GM21619 (cell line): ENCODE measurements at regions not wholly inside any gene's neighbourhood (a gene's known extent, or its start where the extent isn't known, plus 50 kb on each side); places are given as distances from the start of the nearest gene placed in this dataset.
"Not testable (repeated sequence)": the region's sequence is repeated elsewhere in the genome, so short reads cannot be mapped to it uniquely, and the experiment has no call there.

Experiments used
- ATAC-seq: cut with Tn5 transposase; IDR thresholded peaks from one replicate; pipeline ENCODE4 v1.9.1; 2021; ENCODE audit not compliant: unreplicated experiment

DNA sequence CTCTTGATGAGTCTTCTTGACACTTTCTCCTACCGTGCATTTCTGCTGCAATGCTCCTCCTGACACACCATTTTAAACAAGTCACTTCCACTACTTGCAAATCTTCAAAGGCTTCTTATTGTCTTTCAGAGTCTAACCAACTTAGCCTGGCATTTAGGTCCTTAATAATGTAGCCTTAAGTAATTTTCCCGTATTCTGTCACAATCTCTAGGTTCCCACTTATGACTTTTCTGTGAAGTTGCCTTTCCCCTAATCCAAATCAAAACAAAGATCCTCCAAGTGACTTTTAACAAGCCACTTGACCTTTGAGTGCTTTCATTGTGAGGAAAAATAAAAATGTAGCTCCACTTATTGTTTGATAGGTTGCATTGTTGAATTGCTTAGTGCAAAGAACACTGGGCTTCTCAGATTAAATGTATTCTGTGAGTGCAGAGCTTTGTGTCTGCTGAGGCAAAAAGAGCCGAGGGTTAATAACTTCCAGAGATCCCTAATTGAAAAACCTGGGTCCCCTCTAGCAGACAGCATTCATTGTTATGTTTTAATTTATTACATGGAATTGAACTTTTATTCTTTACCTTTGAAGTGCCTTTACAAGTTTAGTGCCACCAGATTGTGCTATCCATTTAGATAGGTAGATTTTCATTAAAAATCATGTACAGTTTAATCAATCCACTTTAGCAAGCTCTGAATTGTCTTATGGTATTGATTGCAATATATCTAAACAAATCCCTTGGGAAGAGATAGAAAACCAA lies 341.7 kb upstream of the TYRP1 start:
- ATAC-seq: no peak

GRCh38 chr9:12352045-12352315 lies 341.2 kb upstream of the TYRP1 start:
- ATAC-seq: no peak

DNA sequence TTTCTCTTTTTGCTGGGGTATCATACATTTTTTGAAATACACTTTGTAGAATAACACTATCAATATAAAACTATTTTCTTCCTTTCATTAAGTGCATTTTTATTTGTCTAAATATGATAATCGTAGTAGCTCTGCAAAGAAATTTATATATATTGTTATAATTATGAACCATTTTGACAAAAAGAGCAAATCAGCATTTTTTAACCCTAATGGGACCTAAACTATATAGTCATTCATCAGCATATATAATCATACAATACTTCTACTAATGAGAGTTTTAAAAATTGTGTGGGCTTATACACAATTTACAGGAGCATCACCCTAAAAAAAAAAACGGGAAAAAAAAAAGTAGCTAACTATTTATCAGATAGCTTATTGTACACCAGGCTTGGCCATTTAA lies 329.7 kb upstream of the TYRP1 start:
- ATAC-seq: no peak

- no peak for ATAC-seq
These were observed 324.6 kb upstream of the TYRP1 start for GRCh38 chr9:12368569-12368968.

- ATAC-seq: no peak
These were observed 301.2 kb upstream of the TYRP1 start for GRCh38 chr9:12391839-12392509.

GRCh38 chr9:12394105-12394504 lies 299.1 kb upstream of the TYRP1 start:
- no peak for ATAC-seq

DNA sequence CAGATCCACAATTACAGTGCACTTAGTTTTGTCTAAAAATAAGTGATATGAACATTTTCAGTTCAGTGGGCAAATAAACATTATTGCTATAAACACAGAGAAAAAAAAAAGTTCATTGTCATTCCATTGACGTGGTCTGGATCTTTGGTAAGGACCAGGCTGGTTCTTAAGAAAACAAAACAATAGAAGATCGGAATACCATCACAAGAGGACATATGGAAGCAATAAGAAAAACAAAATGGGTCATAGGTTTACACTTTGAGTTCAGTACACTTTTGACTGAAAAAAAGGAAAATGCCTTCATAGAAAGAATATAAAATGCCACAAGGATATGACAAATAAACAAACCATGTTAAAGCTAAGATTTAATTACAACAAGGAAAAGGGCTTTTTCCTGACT lies 289.5 kb upstream of the TYRP1 start:
- no peak for ATAC-seq

DNA sequence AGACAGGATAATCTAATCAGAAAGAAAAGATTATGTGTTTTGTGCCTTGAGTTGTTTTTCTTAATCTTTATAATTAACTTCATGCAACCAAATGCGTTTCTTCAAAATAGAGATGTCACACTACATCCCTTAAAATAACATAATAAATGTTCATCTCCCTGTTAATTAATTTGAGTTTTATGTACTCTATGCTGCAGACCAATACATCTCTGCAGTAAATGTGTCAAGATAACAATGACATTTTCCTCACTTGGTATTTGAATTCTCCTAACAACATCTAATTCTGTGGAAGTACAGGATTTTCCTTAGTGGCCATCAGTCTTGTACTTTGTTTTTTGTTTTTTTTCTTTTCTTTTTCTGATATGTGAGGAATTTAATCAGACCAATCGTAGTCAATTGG lies 279.2 kb upstream of the TYRP1 start:
- ATAC-seq: no peak

GRCh38 chr9:12414514-12414913 lies 278.7 kb upstream of the TYRP1 start:
- no peak for ATAC-seq

DNA sequence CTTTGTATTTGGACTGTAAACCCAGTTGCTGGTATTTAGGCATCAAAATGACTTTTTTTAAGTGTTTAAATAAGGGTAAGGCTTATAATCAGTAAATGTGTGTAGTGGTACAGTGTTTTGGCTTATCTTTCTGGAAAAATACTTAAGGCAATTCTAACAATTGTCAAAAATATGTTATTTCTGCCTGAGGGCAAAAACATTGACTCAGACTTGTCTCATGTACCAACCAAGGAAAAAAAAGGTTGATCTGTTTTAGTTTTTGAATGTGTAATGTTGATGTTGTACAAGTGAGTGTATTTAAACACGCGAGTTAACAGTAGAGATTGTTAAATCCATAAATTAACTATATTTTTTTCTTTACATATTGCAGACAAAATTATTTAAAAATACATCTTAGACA lies 277.8 kb upstream of the TYRP1 start:
- no peak for ATAC-seq

GRCh38 chr9:12416716-12417115 lies 276.5 kb upstream of the TYRP1 start:
- ATAC-seq: no peak

DNA sequence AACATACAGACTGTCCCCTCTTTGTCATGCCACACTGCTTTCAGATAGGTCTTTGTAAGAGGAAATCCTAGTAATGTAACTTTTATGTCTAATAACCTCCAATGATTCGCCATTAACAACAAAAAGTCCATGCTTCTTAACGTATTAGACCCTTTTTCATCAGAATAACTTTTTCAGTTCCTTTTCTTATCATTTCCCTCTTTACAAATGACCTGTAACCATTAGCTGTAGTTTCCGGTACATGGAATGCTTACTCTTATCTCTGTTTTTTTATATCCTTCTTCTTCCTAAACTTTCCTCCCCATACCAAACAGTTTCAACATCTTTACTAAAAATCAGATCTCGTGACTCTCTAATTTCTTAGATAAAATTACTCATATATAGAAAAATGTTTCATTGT lies 268.9 kb upstream of the TYRP1 start:
- ATAC-seq: no peak

DNA sequence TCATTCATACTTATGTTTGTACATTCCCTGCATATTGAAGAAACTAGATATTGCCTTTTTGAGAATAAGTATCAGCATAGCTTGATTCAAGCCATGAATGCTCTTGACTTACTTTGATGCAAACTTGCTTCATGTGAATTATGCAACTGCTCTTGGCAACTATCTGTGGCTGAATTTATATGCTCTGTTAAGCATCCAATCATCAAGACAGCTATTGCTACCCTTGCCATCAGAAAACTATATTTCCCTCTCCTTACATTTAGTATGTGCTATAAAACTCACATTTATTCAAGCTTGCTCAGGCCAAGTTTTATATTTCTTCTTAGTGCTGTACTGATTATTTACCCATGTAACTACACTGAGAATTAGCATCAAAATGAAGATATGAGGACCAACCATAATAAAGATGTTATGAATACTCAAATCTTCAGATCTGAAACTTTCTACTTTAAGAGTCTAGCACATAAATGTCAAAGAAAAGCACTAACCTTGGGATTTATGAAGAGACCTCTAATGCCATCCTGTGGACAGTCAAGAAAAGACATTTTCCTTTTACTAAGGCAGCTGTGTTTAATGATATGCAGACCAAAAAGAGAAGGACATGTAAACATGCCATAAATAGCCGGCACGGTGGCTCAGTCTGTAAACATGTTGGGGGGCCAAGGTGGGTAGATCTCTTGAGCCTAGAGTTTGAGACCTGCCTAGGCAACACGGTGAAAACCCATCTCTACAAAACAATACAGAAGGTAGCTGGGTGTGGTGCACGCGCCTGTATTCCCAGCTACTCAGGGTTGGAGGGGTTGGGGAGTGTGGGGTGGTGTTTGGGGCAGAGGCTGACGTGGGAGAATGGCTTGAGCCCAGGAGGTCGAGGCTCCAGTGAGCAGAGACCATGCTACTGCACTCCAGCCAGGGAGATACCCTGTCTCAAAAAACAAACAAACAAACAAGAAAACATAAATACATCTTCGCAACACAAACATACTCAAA lies 267.0 kb upstream of the TYRP1 start:
- ATAC-seq: no peak

DNA sequence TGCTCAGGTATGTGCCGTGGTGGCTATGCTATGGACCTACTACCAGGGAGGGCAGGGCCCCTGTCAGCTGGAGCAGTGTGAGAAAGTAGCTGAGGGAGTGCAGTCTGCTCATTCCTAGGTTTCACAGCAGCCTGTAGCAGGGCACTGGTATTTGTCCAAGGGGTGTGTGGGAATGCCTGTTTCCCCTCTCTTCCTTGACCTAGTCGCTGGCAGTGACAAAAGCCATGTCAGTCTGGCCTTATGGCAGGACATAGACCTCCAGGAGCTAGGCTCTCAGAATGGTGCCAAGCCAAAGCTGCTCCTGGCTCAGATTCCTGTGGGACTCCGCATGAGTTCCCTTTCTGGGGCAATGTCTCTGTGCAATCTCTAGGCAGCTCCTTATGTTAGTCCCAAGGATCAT lies 253.9 kb upstream of the TYRP1 start:
- ATAC-seq: no peak

DNA sequence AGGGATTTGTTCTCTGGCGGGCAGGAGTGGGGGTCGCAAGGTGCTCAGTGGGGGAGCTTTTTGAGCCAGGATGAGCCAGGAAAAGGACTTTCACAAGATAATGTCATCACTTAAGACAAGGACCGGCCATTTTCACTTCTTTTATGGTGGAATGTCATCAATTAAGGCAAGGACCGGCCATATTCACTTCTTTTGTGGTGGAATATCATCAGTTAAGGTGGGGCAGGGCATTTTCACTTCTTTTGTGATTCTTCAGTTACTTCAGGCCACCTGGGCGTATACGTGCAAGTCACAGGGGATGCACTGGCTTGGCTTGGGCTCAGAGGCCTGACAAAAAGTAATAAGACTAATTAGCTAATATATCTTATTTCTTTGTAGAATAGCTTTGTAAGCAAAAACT lies 252.1 kb upstream of the TYRP1 start:
- not testable (repeated sequence) for ATAC-seq

- no peak for ATAC-seq
These were observed 251.7 kb upstream of the TYRP1 start for GRCh38 chr9:12441506-12441905.

DNA sequence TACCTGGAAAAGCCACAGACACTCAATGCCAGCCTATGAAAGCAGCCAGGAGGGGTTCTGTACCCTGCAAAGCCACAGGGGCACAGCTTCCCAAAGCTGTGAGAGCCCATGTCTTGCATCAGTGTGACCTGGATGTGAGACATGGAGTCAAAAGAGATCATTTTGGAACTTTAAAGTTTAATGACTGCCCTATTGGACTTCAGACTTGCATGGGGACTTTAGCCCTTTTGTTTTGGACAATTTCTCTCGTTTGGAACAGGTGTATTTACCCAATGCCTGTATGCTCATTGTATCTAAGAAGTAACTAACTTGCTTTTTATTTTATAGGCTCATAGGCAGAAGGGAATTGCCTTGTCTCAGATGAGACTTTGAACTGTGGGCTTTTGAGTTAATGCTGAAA lies 244.9 kb upstream of the TYRP1 start:
- ATAC-seq: no peak

DNA sequence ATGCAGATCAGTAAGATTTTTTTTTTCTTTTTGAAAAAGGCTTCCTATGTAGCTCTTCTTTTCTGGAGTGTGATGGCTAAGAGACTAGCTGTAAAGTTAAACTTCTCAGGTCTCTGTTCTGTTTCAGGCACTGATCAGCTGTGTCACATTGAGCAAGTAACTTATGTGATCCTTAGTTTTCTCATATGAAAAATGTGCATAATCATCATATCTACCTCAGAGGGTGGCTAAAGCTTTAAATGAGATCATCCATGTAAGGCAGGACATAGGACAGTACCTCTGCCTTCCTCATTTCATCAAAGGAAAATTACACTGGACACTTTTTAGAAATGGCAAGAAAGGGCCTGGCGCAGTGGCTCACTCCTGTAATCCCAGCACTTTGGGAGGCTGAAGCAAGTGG lies 235.9 kb upstream of the TYRP1 start:
- ATAC-seq: no peak

DNA sequence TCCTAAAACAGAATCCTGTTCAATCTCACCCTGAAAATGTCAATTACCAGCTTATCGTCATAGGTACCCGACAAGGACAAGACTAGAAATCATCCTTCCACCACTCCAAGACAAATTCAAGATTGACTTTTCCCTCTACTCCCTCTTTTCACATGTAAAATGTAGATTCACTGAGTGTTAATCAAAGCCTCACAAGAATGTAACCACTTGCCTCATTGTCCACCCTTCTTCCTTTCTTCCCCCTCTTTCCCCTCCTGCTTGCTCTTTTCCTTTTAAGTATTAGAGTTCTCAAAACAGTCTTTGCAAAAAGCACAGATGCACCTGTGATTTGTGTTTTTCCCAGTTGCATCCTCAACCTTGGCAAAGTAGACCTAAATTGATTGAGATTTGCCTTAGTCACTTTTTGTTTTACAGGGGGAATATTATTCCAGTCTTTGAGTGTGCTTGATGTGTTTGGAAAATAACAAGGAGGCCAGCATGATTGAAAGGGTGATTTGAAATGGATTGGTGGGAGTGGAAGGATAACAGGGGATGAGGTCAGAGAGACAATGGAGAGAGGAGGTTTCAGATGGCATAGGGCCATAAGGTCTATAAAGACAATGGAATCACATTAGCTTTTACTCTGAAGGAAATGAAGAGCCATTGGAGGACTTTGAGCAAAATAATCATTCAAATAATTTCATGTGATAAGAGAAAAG lies 231.3 kb upstream of the TYRP1 start:
- no peak for ATAC-seq

DNA sequence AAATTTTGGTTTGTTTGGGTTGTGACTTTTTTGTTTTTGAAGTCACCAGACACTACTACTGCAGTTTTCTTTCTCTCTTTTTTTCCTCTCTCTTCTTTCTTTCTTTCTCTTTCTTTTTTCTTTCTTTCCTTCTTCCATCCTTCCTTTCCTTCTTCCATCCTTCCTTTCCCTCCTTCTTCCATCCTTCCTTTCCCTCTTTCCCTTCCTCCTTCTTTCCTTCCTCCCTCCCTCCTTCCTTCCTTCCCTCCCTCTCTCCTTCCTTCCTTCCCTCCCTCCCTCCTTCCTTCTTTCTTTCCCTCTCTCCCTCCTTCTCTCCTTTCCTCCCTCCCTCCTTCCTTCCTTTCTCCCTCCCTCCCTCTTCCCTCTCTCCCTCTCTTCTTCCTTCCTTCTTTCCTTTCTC lies 230.3 kb upstream of the TYRP1 start:
- ATAC-seq: no peak

GRCh38 chr9:12463641-12464040 lies 229.5 kb upstream of the TYRP1 start:
- ATAC-seq: no peak
